Ovary (tissue), 7 donors: ENCODE measurements at regions not wholly inside any gene's neighbourhood (a gene's known extent, or its start where the extent isn't known, plus 50 kb on each side); places are given as distances from the start of the nearest gene placed in this dataset.

Source experiments
- DNase-seq, 5 donors: peaks; one replicate each; pipeline ENCODE4 v3.0.0-alpha.2; 2019 to 2020
- H3K27ac ChIP-seq, 2 donors: fragments of 200-600 bp; one replicate each; pipeline versions ENCODE4 v1.5.1 to v1.8.0; 2019 to 2022
- H3K27me3 ChIP-seq: fragments of 200-600 bp; one replicate; pipeline ENCODE4 v1.8.0; 2022
- H3K36me3 ChIP-seq: fragments of 200-600 bp; sonication (generic); one replicate; pipeline ENCODE4 v1.5.1; 2019
- H3K4me1 ChIP-seq: one replicate; pipeline ENCODE4 v1.8.1; 2013; ENCODE audit warnings: mild to moderate bottlenecking, moderate library complexity; ENCODE audit not compliant: insufficient read depth
- H3K4me3 ChIP-seq: fragments of 200-600 bp; sonication (generic); one replicate; pipeline ENCODE4 v1.5.1; 2017
- H3K9me3 ChIP-seq, 2 donors: fragments of 200-600 bp in 1 of 2; sonication (generic) in 1 of 2; one replicate each; pipeline versions ENCODE4 v1.5.1 to v1.8.1; 2013 to 2019; ENCODE audit warnings: mild to moderate bottlenecking in 1 of 2, moderate library complexity in 1 of 2
- CTCF ChIP-seq, 3 donors: fragments of 450-650 bp in 2 of 3; fragments of 200-600 bp in 1 of 3; IDR thresholded peaks; one replicate each; pipeline versions ENCODE4 v1.5.1 to v1.8.0; 2016 to 2022; ENCODE audit warnings: antibody characterized with exemption in 3 of 3, mild to moderate bottlenecking in 1 of 3
- EP300 ChIP-seq: sonication (generic); formaldehyde crosslinking; IDR thresholded peaks from one replicate; pipeline ENCODE4 v1.6.1; 2017; ENCODE audit warnings: antibody characterized with exemption
- POLR2A ChIP-seq: fragments of 450-650 bp; IDR thresholded peaks from one replicate; pipeline ENCODE4 v1.6.1; 2017; ENCODE audit warnings: antibody characterized with exemption, mild to moderate bottlenecking, moderate library complexity
- WGBS, 3 donors: extraction: QIAGEN DNeasy Blood & Tissue Kit in 1 of 3; methylation state at CpG; one replicate each; pipeline versions ENCODE4 v1.1.5 to v1.1.7; 2013 to 2017; 5-methylcytosine and 5-hydroxymethylcytosine counted together
- intact Hi-C, 4 donors: fragments of 100-400 bp; cut with DNase I; formaldehyde crosslinking; loops; one replicate each; pipeline versions ENCODE4 v1.11.0 to v1.15.1; 2022 to 2023
- donor health status: DM: no; HTN: no; CAD: no; lungs with moderate emphysema.
- donor health status: DM: no; HTN: no; CAD: no.
- donor health status: Bipolar disorder and iron deficiency.
- donor health status: DM: no; HTN: no; CAD: no.
- donor health status: DM: yes; HTN: yes; CAD: no.

- TF ChIP-seq CTCF (IDR thresholded peaks at IDR 0.05) (no peak), EP300 (no peak), POLR2A (no peak)
- Histone ChIP-seq H3K27ac (no peak overlapping the region), H3K4me3 (no peak overlapping the region), H3K27me3 (no peaks in the 10 kb centered on the region), H3K4me1 (no peaks in the 10 kb centered on the region), H3K9me3 (no peaks in the 10 kb centered on the region), H3K36me3 (no peaks in the 10 kb centered on the region)
- DNase-seq = no peak
- 33 to 57% (median 34%) methylated on average over 3 of the region's 3 CpGs for WGBS, 3 donors
- intact Hi-C loops = no loop called here
Measured at GRCh38 chr10:44039599-44039998, 345.3 kb downstream of the CXCL12 start.

GRCh38 chr10:44036425-44036824, 348.5 kb downstream of the CXCL12 start:
- Histone ChIP-seq H3K36me3 (no peaks in the 10 kb centered on the region), H3K4me1 (peaks cover 2% of the 10 kb centered on the region), H3K27ac (no peak overlapping the region), H3K4me3 (no peak overlapping the region), H3K9me3 (no peaks in the 10 kb centered on the region), H3K27me3 (no peaks in the 10 kb centered on the region)
- WGBS, 3 donors = 76 to 94% (median 88%) methylated on average over 3 of the region's 3 CpGs
- intact Hi-C loops = no loop called here
- TF ChIP-seq POLR2A (no peak), CTCF (IDR thresholded peaks at IDR 0.05) (no peak), EP300 (no peak)
- DNase-seq = no peak

DNA sequence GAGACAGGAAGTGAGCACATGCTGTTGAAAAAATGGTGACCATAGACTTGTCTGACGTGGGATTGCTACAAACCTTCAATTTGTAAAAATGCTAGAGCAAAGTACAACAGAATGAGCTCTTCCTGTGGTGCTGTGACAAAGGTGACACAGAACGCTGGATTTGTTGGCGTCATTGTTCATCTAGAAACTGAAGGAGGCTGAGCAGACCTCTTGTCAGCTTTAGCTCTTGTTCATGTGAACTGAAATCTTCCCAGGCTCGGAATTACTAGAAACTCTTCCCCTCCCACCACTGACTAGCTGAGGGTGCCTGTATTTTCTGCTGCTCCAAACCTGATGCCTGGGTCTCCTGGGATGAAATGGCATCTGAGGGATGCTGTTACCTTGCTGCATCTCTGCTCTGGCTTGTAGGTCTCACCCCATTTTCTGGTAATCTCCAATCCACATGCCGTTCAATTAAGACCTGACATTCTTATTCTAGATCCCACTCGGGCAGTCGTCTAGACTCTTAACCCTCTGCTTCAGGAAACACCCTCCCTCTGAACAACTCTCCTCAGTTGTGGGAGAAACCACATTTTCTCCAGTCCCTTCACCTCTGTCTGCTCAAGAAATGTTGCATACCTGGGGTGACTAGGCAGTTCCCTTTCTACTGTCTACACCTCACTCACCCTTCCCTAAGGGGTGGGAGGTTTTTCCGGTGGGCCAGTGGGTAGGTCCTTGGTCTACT, 349.3 kb downstream of the CXCL12 start:
- Histone ChIP-seq H3K27ac (no peak overlapping the region), H3K36me3 (no peaks in the 10 kb centered on the region), H3K9me3 (no peaks in the 10 kb centered on the region), H3K27me3 (no peaks in the 10 kb centered on the region), H3K4me3 (no peak overlapping the region), H3K4me1 (peaks cover 2% of the 10 kb centered on the region)
- intact Hi-C loops = no loop called here
- TF ChIP-seq CTCF (IDR thresholded peaks at IDR 0.05) (no peak), POLR2A (no peak), EP300 (no peak)
- no peak for DNase-seq
- WGBS, 3 donors = 85 to 90% (median 85%) methylated on average over 8 of the region's 8 CpGs

DNA sequence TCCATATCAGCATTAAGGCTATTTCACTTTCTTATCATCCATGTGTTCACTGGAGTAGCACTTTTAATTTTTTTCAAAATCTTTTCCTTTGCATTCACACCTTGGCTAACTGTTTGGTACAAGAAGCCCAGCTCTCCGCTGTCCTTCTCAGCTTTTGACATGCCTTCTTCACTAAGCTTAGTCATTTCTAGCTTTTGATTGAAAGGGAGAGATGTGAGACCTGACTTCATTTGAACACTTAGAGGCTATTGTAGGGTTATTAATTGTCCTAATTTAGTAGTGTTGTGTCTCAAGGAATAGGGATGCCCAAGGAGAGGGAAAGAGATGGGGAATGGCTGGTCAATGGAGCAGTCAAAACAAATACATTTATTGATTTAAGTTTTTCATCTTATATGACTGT, 350.0 kb downstream of the CXCL12 start:
- Histone ChIP-seq H3K4me3 (no peak overlapping the region), H3K36me3 (no peaks in the 10 kb centered on the region), H3K4me1 (peaks cover 5% of the 10 kb centered on the region), H3K9me3 (no peaks in the 10 kb centered on the region), H3K27me3 (no peaks in the 10 kb centered on the region), H3K27ac (no peak overlapping the region)
- WGBS, 3 donors = 95 to 96% (median 95%) methylated on average over 1 of the region's 1 CpG
- no peak for TF ChIP-seq POLR2A
- intact Hi-C loops = no loop called here
- no peak for DNase-seq

DNA sequence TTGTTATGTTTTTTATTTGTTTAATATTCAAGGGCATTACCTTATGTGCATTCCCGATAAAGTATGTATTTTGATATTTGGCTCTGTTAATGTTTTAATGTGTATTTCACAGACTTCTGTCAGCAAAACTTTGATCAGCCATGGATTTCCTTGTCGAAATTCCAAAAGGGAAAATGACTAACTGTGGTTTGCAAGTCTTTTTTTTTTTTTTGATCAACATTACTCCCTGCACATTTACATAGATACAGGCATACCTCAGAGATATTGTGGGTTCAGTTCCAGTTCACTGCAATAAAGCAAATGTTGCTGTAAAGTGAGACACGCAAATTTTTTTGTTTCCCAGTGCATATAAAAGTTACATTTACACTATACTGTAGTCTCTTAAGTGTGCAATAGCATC, 351.9 kb downstream of the CXCL12 start:
- no peak overlapping the region for H3K4me3 ChIP-seq
- no peak overlapping the region for H3K27ac ChIP-seq
- H3K9me3 ChIP-seq = no peaks in the 10 kb centered on the region
- TF ChIP-seq CTCF (IDR thresholded peaks at IDR 0.05) = no peak
- no peak for TF ChIP-seq EP300
- TF ChIP-seq POLR2A = no peak
- intact Hi-C loops = no loop called here
- no peak for DNase-seq
- H3K27me3 ChIP-seq = no peaks in the 10 kb centered on the region
- no peaks in the 10 kb centered on the region for H3K36me3 ChIP-seq
- 32 to 50% (median 48%) methylated on average over 3 of the region's 3 CpGs for WGBS, 3 donors
- H3K4me1 ChIP-seq = peaks cover 5% of the 10 kb centered on the region
